H1 (cell line): ENCODE measurements at regions not wholly inside any gene's neighbourhood (a gene's known extent, or its start where the extent isn't known, plus 50 kb on each side); places are given as distances from the start of the nearest gene placed in this dataset.

Experiments
- CTCF ChIA-PET: fragments of 300-600 bp; sonication (Branson Sonifier 250); formaldehyde crosslinking; loops from one replicate; lab custom pipeline; 2021; ENCODE audit not compliant: partially characterized antibody; lab: Charles Lee
- POLR2A ChIA-PET: fragments of 300-600 bp; sonication (Branson Sonifier 250); formaldehyde crosslinking; loops from one replicate; lab custom pipeline; 2021; ENCODE audit warnings: inconsistent platforms; ENCODE audit not compliant: partially characterized antibody; lab: Charles Lee
- DNase-seq, 2 experiments: peaks; one replicate each; pipeline versions ENCODE4 v3.0.0 to v3.0.0-alpha.2; 2010 to 2022; ENCODE audit warnings: low spot score in 2 of 2, low read depth in 1 of 2, mixed read lengths in 1 of 2
- FAIRE-seq: peaks from 2 replicates; lab custom pipeline; 2011; peaks lifted over from hg19 to GRCh38; lab: Jason Lieb, UNC
- H2AFZ ChIP-seq: 2 replicates; pipeline ENCODE4 v1.8.1; 2012; ENCODE audit warnings: low read length, inconsistent platforms
- H2AK5ac ChIP-seq: 2 replicates; pipeline ENCODE4 v1.6.1; 2013; ENCODE audit warnings: low read depth, low read length
- H2BK120ac ChIP-seq: replicated peaks from 2 replicates; pipeline ENCODE3; 2013; ENCODE audit warnings: low read depth, low read length, inconsistent platforms
- H2BK12ac ChIP-seq: 2 replicates; pipeline ENCODE4 v1.6.1; 2013; ENCODE audit warnings: low read depth, low read length
- H2BK15ac ChIP-seq: 2 replicates; pipeline ENCODE4 v1.6.1; 2013; ENCODE audit warnings: low read length
- H2BK20ac ChIP-seq: 2 replicates; pipeline ENCODE4 v1.6.1; 2013; ENCODE audit warnings: low read length
- H2BK5ac ChIP-seq: 2 replicates; pipeline ENCODE4 v1.6.1; 2013; ENCODE audit warnings: low read depth, low read length
- H3K14ac ChIP-seq: 2 replicates; pipeline ENCODE4 v1.6.1; 2013; ENCODE audit warnings: inconsistent platforms; ENCODE audit not compliant: insufficient read length
- H3K18ac ChIP-seq: 2 replicates; pipeline ENCODE4 v1.6.1; 2013; ENCODE audit warnings: low read length; ENCODE audit errors: extremely low read depth
- H3K23ac ChIP-seq: 2 replicates; pipeline ENCODE4 v1.6.1; 2013; ENCODE audit warnings: inconsistent platforms; ENCODE audit not compliant: insufficient read length
- H3K23me2 ChIP-seq: 2 replicates; pipeline ENCODE4 v1.6.1; 2013; ENCODE audit warnings: low read depth, low read length
- H3K27ac ChIP-seq: 2 replicates; pipeline ENCODE4 v1.6.1; 2011; ENCODE audit warnings: low read depth, low read length, inconsistent platforms
- H3K27me3 ChIP-seq, 4 experiments: replicated peaks in 1 of 4; 1 replicate in 1 of 4; 2 replicates in 3 of 4; pipeline versions ENCODE4 v1.6.1 to v1.8.1; 2011 to 2013; ENCODE audit warnings: low read length in 3 of 4, mild to moderate bottlenecking in 3 of 4, inconsistent platforms in 2 of 4, mixed read lengths in 2 of 4, moderate library complexity in 1 of 4; ENCODE audit not compliant: control insufficient read depth in 3 of 4, insufficient read depth in 3 of 4; ENCODE audit errors: extremely low read depth in 1 of 4
- H3K36me3 ChIP-seq, 4 experiments: 2 replicates each; pipeline versions ENCODE4 v1.6.1 to v1.8.1; 2011 to 2013; ENCODE audit warnings: mild to moderate bottlenecking in 4 of 4, low read length in 3 of 4, moderate library complexity in 2 of 4, control low read depth in 1 of 4, inconsistent platforms in 1 of 4; ENCODE audit not compliant: insufficient read depth in 4 of 4, control insufficient read depth in 2 of 4
- H3K4ac ChIP-seq: replicated peaks from 2 replicates; pipeline ENCODE3; 2013; ENCODE audit warnings: low read length, low read depth, mixed read lengths, inconsistent platforms; ENCODE audit not compliant: insufficient read length
- H3K4me1 ChIP-seq, 4 experiments: replicated peaks in 1 of 4; 1 replicate in 1 of 4; 2 replicates in 3 of 4; pipeline versions ENCODE4 v1.6.1 to v1.8.1; 2011 to 2013; ENCODE audit warnings: low read length in 3 of 4, inconsistent platforms in 2 of 4, mixed read lengths in 1 of 4; ENCODE audit not compliant: insufficient read depth in 4 of 4, control insufficient read depth in 3 of 4
- H3K4me2 ChIP-seq, 2 experiments: 2 replicates each; pipeline versions ENCODE4 v1.6.1 to v1.8.1; 2011 to 2013; ENCODE audit warnings: low read depth in 2 of 2, low read length in 2 of 2, control low read depth in 1 of 2, inconsistent platforms in 1 of 2, mild to moderate bottlenecking in 1 of 2; ENCODE audit not compliant: insufficient read depth in 1 of 2
- H3K4me3 ChIP-seq, 4 experiments: fragments of 200-600, 300-600 bp in 1 of 4; sonication (generic), shearing (Covaris generic), sonication (Bioruptor Twin) in 1 of 4; 2 replicates each; pipeline versions ENCODE4 v1.5.1 to v1.8.1; 2011 to 2016; ENCODE audit warnings: low read length in 4 of 4, low read depth in 3 of 4, control low read depth in 2 of 4, inconsistent platforms in 2 of 4, mild to moderate bottlenecking in 2 of 4, mixed read lengths in 1 of 4, moderate library complexity in 1 of 4; ENCODE audit not compliant: insufficient read depth in 2 of 4; ENCODE audit errors: extremely low read depth in 1 of 4
- H3K56ac ChIP-seq: replicated peaks from 2 replicates; pipeline ENCODE3; 2013; ENCODE audit warnings: low read depth, mild to moderate bottlenecking, mixed read lengths, low read length, inconsistent platforms; ENCODE audit not compliant: insufficient read length
- H3K79me1 ChIP-seq: 2 replicates; pipeline ENCODE4 v1.6.1; 2013; ENCODE audit warnings: low read depth, low read length, control low read depth
- H3K79me2 ChIP-seq, 2 experiments: 2 replicates each; pipeline versions ENCODE4 v1.6.1 to v1.8.1; 2012 to 2013; ENCODE audit warnings: low read length in 2 of 2, mild to moderate bottlenecking in 2 of 2, inconsistent platforms in 1 of 2; ENCODE audit not compliant: insufficient read depth in 2 of 2, control insufficient read depth in 1 of 2
- H3K9ac ChIP-seq, 4 experiments: replicated peaks in 1 of 4; 1 replicate in 1 of 4; 2 replicates in 3 of 4; pipeline versions ENCODE4 v1.6.1 to v1.8.1; 2011 to 2013; ENCODE audit warnings: low read depth in 3 of 4, low read length in 3 of 4, control low read depth in 2 of 4, mild to moderate bottlenecking in 2 of 4, moderate library complexity in 2 of 4, inconsistent platforms in 1 of 4; ENCODE audit errors: extremely low read depth in 1 of 4
- H3K9me3 ChIP-seq, 2 experiments: 2 replicates each; pipeline versions ENCODE4 v1.6.1 to v1.8.1; 2012 to 2013; ENCODE audit warnings: mild to moderate bottlenecking in 2 of 2, moderate library complexity in 2 of 2, control low read depth in 1 of 2, inconsistent platforms in 1 of 2, low read depth in 1 of 2, low read length in 1 of 2, mixed read lengths in 1 of 2; ENCODE audit not compliant: insufficient read depth in 2 of 2
- H4K20me1 ChIP-seq, 2 experiments: replicated peaks in 1 of 2; 2 replicates each; pipeline versions ENCODE3 to v1.8.1; 2011 to 2013; ENCODE audit warnings: inconsistent platforms in 2 of 2, low read length in 2 of 2, mild to moderate bottlenecking in 1 of 2; ENCODE audit not compliant: insufficient read depth in 2 of 2, control insufficient read depth in 1 of 2
- H4K5ac ChIP-seq: 2 replicates; pipeline ENCODE4 v1.6.1; 2013; ENCODE audit warnings: low read length, low read depth, mixed read lengths, inconsistent platforms; ENCODE audit not compliant: insufficient read length
- H4K8ac ChIP-seq: 2 replicates; pipeline ENCODE4 v1.8.0; 2013; ENCODE audit warnings: mild to moderate bottlenecking, moderate library complexity, low read length, inconsistent platforms; ENCODE audit not compliant: insufficient read depth; ENCODE audit errors: extremely low read depth
- H4K91ac ChIP-seq: replicated peaks from 2 replicates; pipeline ENCODE3; 2013; ENCODE audit warnings: low read length, mixed read lengths, inconsistent platforms; ENCODE audit not compliant: insufficient read length
- ASH2L ChIP-seq: fragments of 200-600, 300-600 bp; sonication (generic); IDR thresholded peaks from one replicate; pipeline ENCODE4 v1.7.1; 2017; ENCODE audit warnings: low read length
- CTBP2 ChIP-seq: IDR thresholded peaks from 2 replicates; pipeline ENCODE4 v1.7.0; 2011; ENCODE audit warnings: borderline replicate concordance, mild to moderate bottlenecking, moderate library complexity, mixed read lengths, low read length; ENCODE audit not compliant: insufficient read depth, insufficient read length
- GTF2F1 ChIP-seq: IDR thresholded peaks from 2 replicates; pipeline ENCODE4 v1.6.1; 2012; ENCODE audit warnings: low read depth, low read length, improper control_type of control experiment, borderline replicate concordance
- HDAC6 ChIP-seq: IDR thresholded peaks from one replicate; pipeline ENCODE4 v1.7.1; 2012; ENCODE audit warnings: low read depth, mild to moderate bottlenecking, inconsistent platforms, low read length, moderate library complexity
- JUND ChIP-seq: IDR thresholded peaks from 2 replicates; pipeline ENCODE4 v1.6.1; 2011; ENCODE audit warnings: mild to moderate bottlenecking, improper control_type of control experiment, low read length
- KDM5A ChIP-seq: fragments of 200-600 bp; IDR thresholded peaks from 2 replicates; pipeline ENCODE4 v1.7.1; 2012; ENCODE audit warnings: mild to moderate bottlenecking, low read length, inconsistent platforms, mixed read lengths
- RAD21 ChIP-seq, 2 experiments: IDR thresholded peaks in 1 of 2; conservative IDR thresholded peaks in 1 of 2; 2 replicates each; pipeline ENCODE4 v1.6.1; 2011; ENCODE audit warnings: low read depth in 2 of 2, low read length in 2 of 2, improper control_type of control experiment in 1 of 2, inconsistent platforms in 1 of 2, mild to moderate bottlenecking in 1 of 2, moderate library complexity in 1 of 2
- RFX5 ChIP-seq: IDR thresholded peaks from 2 replicates; pipeline ENCODE4 v1.6.1; 2011; ENCODE audit warnings: low read depth, low read length, improper control_type of control experiment, borderline replicate concordance
- RNF2 ChIP-seq: fragments of 200-900, 300-1000 bp; sonication (generic); IDR thresholded peaks from 2 replicates; pipeline ENCODE4 v1.7.1; 2016; ENCODE audit warnings: borderline replicate concordance, low read depth, mild to moderate bottlenecking, antibody characterized with exemption, low read length; ENCODE audit not compliant: poor library complexity, severe bottlenecking; ENCODE audit errors: missing control alignments
- SAP30 ChIP-seq: fragments of 300-600 bp; sonication (generic); IDR thresholded peaks from 2 replicates; pipeline ENCODE4 v1.7.1; 2012; ENCODE audit warnings: low read length, moderate library complexity, mild to moderate bottlenecking, inconsistent platforms; ENCODE audit not compliant: insufficient read depth, insufficient replicate concordance
- SIX5 ChIP-seq: IDR thresholded peaks from 2 replicates; pipeline ENCODE4 v1.6.1; 2011; ENCODE audit warnings: mild to moderate bottlenecking, low read depth, low read length
- SUZ12 ChIP-seq: fragments of 200-600 bp; sonication (generic); IDR thresholded peaks from 2 replicates; pipeline ENCODE4 v1.6.1; 2012; ENCODE audit warnings: mild to moderate bottlenecking, inconsistent platforms, low read length, moderate library complexity, mixed read lengths
- WGBS, 2 experiments: shearing (Covaris generic) in 1 of 2; methylation state at CpG; one replicate each; pipeline versions ENCODE4 v1.1.6 to v1.1.7; 2013 to 2015; ENCODE audit warnings: low lambda C conversion rate in 2 of 2, mixed read lengths in 2 of 2, inconsistent platforms in 1 of 2, low coverage in 1 of 2, missing lambda C conversion rate in 1 of 2; ENCODE audit not compliant: insufficient replicate concordance in 2 of 2, insufficient coverage in 1 of 2, insufficient read length in 1 of 2; ENCODE audit errors: extremely low coverage in 1 of 2, missing lambda C conversion rate in 1 of 2; 5-methylcytosine and 5-hydroxymethylcytosine counted together

- H3K56ac ChIP-seq, result no peak overlapping the region
- H3K27me3 ChIP-seq, result no peaks in the 10 kb centered on the region
- H2BK15ac ChIP-seq, result no peak overlapping the region
- H2AK5ac ChIP-seq, result no peak overlapping the region
- no peak overlapping the region for H3K27ac ChIP-seq
- H3K14ac ChIP-seq, result no peak overlapping the region
- 86% methylated on average over 2 of the region's 2 CpGs; no CpG with 5 or more reads in 1 of the 2 experiments for WGBS, 2 experiments
- no peak overlapping the region for H3K9ac ChIP-seq
- H4K8ac ChIP-seq, result no peak overlapping the region
- no peak overlapping the region for H3K23ac ChIP-seq
- no peak overlapping the region for H4K91ac ChIP-seq
- H3K23me2 ChIP-seq, result no peaks in the 10 kb centered on the region
- no peak for FAIRE-seq
- H2BK20ac ChIP-seq, result no peak overlapping the region
- no peaks in the 10 kb centered on the region for H3K79me2 ChIP-seq
- no peak for DNase-seq
- H4K20me1 ChIP-seq, result no peaks in the 10 kb centered on the region
- no peaks in the 10 kb centered on the region for H3K79me1 ChIP-seq
- H2AFZ ChIP-seq, result no peak overlapping the region
- H3K4me2 ChIP-seq, result no peak overlapping the region
- no peaks in the 10 kb centered on the region; a peak in 1 of 4 replicates for H3K9me3 ChIP-seq
- H3K4me3 ChIP-seq, result no peak overlapping the region
- no peak overlapping the region for H2BK120ac ChIP-seq
- ChIA-PET CTCF (no interaction called here), POLR2A (no interaction called here)
- no peaks in the 10 kb centered on the region for H3K36me3 ChIP-seq
- no peak overlapping the region for H3K18ac ChIP-seq
- H4K5ac ChIP-seq, result no peak overlapping the region
- H3K4me1 ChIP-seq, result no peaks in the 10 kb centered on the region
- H2BK5ac ChIP-seq, result no peak overlapping the region
- H2BK12ac ChIP-seq, result no peak overlapping the region
- no peak overlapping the region for H3K4ac ChIP-seq
- no peak for TF ChIP-seq RAD21 (IDR thresholded peaks at IDR 0.05 in 1 of 2, conservative IDR thresholded peaks at IDR 0.05 in 1 of 2; ENCODE audit: low read depth in 2 of 2, low read length in 2 of 2)
- TF ChIP-seq SIX5, result no peak
- no peak for TF ChIP-seq SUZ12
- no peak for TF ChIP-seq CTBP2
- no peak for TF ChIP-seq JUND
- no peak for TF ChIP-seq RNF2
- no peak for TF ChIP-seq RFX5
- TF ChIP-seq KDM5A, result no peak
- no peak for TF ChIP-seq GTF2F1
- no peak for TF ChIP-seq ASH2L
- TF ChIP-seq SAP30, result no peak
- TF ChIP-seq HDAC6, result no peak
Observed at GRCh38 chr14:42441615-42442014, 834.9 kb downstream of the LRFN5 start.
